Keratinocyte (primary cell): ENCODE measurements at regions not wholly inside any gene's neighbourhood (a gene's known extent, or its start where the extent isn't known, plus 50 kb on each side); places are given as distances from the start of the nearest gene placed in this dataset.

ENCODE experiments used
- DNase-seq: peaks from one replicate; pipeline ENCODE4 v3.0.0-alpha.2; 2011; ENCODE audit warnings: low read depth, missing footprints, low spot score
- FAIRE-seq: peaks from 2 replicates; lab custom pipeline; 2011; peaks lifted over from hg19 to GRCh38; lab: Jason Lieb, UNC
- H2AFZ ChIP-seq: 2 replicates; pipeline ENCODE4 v1.6.0; 2012; ENCODE audit warnings: low read length, control low read depth, inconsistent platforms; ENCODE audit not compliant: control insufficient read depth
- H3K27ac ChIP-seq: 2 replicates; pipeline ENCODE4 v1.5.1; 2011; ENCODE audit warnings: low read length; ENCODE audit not compliant: control insufficient read depth, insufficient read depth
- H3K27me3 ChIP-seq: 3 replicates; pipeline ENCODE4 v1.6.0; 2011; ENCODE audit warnings: low read length; ENCODE audit not compliant: control insufficient read depth, insufficient read depth; ENCODE audit errors: extremely low read depth
- H3K36me3 ChIP-seq, 2 experiments: 2 replicates in 1 of 2; 3 replicates in 1 of 2; pipeline ENCODE4 v1.5.1; 2011; ENCODE audit warnings: low read length in 2 of 2, mild to moderate bottlenecking in 1 of 2; ENCODE audit not compliant: control insufficient read depth in 2 of 2, insufficient read depth in 2 of 2; ENCODE audit errors: extremely low read depth in 1 of 2
- H3K4me1 ChIP-seq: 3 replicates; pipeline ENCODE4 v1.5.1; 2011; ENCODE audit warnings: low read length; ENCODE audit not compliant: control insufficient read depth, insufficient read depth; ENCODE audit errors: extremely low read depth
- H3K4me2 ChIP-seq: 3 replicates; pipeline ENCODE4 v1.6.0; 2011; ENCODE audit warnings: low read depth, low read length; ENCODE audit not compliant: control insufficient read depth, insufficient read depth; ENCODE audit errors: extremely low read depth
- H3K4me3 ChIP-seq, 3 experiments: fragments of 200-600 bp in 1 of 3; sonication (generic) in 1 of 3; 2 replicates in 2 of 3; 3 replicates in 1 of 3; pipeline ENCODE4 v1.5.1; 2011 to 2016; ENCODE audit warnings: low read length in 3 of 3, mild to moderate bottlenecking in 3 of 3, control low read depth in 2 of 3, inconsistent platforms in 1 of 3, low read depth in 1 of 3, mixed read lengths in 1 of 3, mixed run types in 1 of 3, moderate library complexity in 1 of 3; ENCODE audit not compliant: control insufficient read depth in 2 of 3, insufficient read depth in 2 of 3; ENCODE audit errors: extremely low read depth in 1 of 3
- H3K79me2 ChIP-seq: 2 replicates; pipeline ENCODE4 v1.6.0; 2012; ENCODE audit warnings: low read length; ENCODE audit not compliant: control insufficient read depth, insufficient read depth
- H3K9ac ChIP-seq: 3 replicates; pipeline ENCODE4 v1.6.0; 2011; ENCODE audit warnings: low read length; ENCODE audit not compliant: control insufficient read depth, insufficient read depth; ENCODE audit errors: extremely low read depth
- H3K9me1 ChIP-seq: 3 replicates; pipeline ENCODE4 v1.6.0; 2011; ENCODE audit warnings: low read length; ENCODE audit not compliant: control insufficient read depth, insufficient read depth; ENCODE audit errors: extremely low read depth
- H3K9me3 ChIP-seq: 2 replicates; pipeline ENCODE4 v1.5.1; 2012; ENCODE audit warnings: low read depth, low read length; ENCODE audit not compliant: control insufficient read depth
- H4K20me1 ChIP-seq: 3 replicates; pipeline ENCODE4 v1.6.0; 2011; ENCODE audit warnings: low read length; ENCODE audit not compliant: control insufficient read depth, insufficient read depth; ENCODE audit errors: extremely low read depth
- EZH2 ChIP-seq: IDR thresholded peaks from one replicate; pipeline ENCODE4 v1.6.1; 2012; ENCODE audit warnings: inconsistent platforms, mild to moderate bottlenecking, low read length, moderate library complexity
- dilution Hi-C: fragments of 300-500 bp; cut with MboI; formaldehyde crosslinking; loops from one replicate; pipeline ENCODE4 v1.7.0; 2020; ENCODE audit warnings: low sequenced_read_pairs; ENCODE audit not compliant: extremely low pct_ligation_motif_present
- TF ChIP-seq, protein P1 (sequence below), 3 experiments: IDR thresholded peaks in 1 of 3; conservative IDR thresholded peaks in 1 of 3; optimal IDR thresholded peaks in 1 of 3; 2 replicates in 2 of 3; 3 replicates in 1 of 3; pipeline versions ENCODE3 to v1.5.1; 2011; ENCODE audit warnings: low read length in 3 of 3, mild to moderate bottlenecking in 3 of 3, moderate library complexity in 2 of 3, control low read depth in 1 of 3, inconsistent platforms in 1 of 3; ENCODE audit not compliant: insufficient read depth in 2 of 3; ENCODE audit errors: extremely low read depth in 1 of 3

GRCh38 chr12:17296882-17297281 lies 690.9 kb upstream of the LMO3 start:
- dilution Hi-C loops: no loop called here
- no peaks in the 10 kb centered on the region for H3K27me3 ChIP-seq
- no peak overlapping the region for H3K9ac ChIP-seq
- no peak for TF ChIP-seq EZH2
- TF ChIP-seq, protein P1, sequence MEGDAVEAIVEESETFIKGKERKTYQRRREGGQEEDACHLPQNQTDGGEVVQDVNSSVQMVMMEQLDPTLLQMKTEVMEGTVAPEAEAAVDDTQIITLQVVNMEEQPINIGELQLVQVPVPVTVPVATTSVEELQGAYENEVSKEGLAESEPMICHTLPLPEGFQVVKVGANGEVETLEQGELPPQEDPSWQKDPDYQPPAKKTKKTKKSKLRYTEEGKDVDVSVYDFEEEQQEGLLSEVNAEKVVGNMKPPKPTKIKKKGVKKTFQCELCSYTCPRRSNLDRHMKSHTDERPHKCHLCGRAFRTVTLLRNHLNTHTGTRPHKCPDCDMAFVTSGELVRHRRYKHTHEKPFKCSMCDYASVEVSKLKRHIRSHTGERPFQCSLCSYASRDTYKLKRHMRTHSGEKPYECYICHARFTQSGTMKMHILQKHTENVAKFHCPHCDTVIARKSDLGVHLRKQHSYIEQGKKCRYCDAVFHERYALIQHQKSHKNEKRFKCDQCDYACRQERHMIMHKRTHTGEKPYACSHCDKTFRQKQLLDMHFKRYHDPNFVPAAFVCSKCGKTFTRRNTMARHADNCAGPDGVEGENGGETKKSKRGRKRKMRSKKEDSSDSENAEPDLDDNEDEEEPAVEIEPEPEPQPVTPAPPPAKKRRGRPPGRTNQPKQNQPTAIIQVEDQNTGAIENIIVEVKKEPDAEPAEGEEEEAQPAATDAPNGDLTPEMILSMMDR (optimal IDR thresholded peaks at IDR 0.05 in 1 of 3, IDR thresholded peaks at IDR 0.05 in 1 of 3, conservative IDR thresholded peaks at IDR 0.05 in 1 of 3; ENCODE audit: extremely low read depth in 1 of 3, insufficient read depth in 2 of 3, low read length in 3 of 3): no peak
- no peak for FAIRE-seq
- H2AFZ ChIP-seq: no peak overlapping the region
- H3K9me3 ChIP-seq: peaks cover 5% of the 10 kb centered on the region
- no peak for DNase-seq
- no peaks in the 10 kb centered on the region for H3K9me1 ChIP-seq
- H3K4me3 ChIP-seq: no peak overlapping the region
- H4K20me1 ChIP-seq: no peaks in the 10 kb centered on the region
- H3K36me3 ChIP-seq: no peaks in the 10 kb centered on the region
- no peaks in the 10 kb centered on the region for H3K79me2 ChIP-seq
- H3K4me1 ChIP-seq: no peaks in the 10 kb centered on the region
- no peak overlapping the region for H3K4me2 ChIP-seq
- no peak overlapping the region for H3K27ac ChIP-seq

DNA sequence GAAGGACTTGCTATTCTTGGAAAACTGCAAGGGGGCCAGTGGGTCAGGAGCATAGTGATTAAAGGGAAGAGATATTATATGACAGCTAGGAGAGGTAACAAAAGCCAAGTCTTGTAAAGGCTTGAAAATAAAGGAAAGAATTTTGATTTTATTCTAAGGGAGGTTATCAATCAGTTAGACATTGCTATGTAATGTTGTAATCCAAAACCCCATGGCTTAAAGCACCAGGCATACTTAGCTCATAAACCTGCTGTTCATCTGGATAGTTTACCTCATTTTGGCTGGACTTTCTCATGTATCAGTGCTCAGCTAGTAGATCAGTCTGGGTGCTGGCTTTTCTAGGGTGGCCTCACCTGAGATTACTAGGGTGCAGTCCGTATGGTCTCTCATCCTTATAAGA lies 680.9 kb upstream of the LMO3 start:
- no peak for FAIRE-seq
- TF ChIP-seq, protein P1 (optimal IDR thresholded peaks at IDR 0.05 in 1 of 3, IDR thresholded peaks at IDR 0.05 in 1 of 3, conservative IDR thresholded peaks at IDR 0.05 in 1 of 3; ENCODE audit: extremely low read depth in 1 of 3, insufficient read depth in 2 of 3, low read length in 3 of 3): no peak
- TF ChIP-seq EZH2: no peak
- no peaks in the 10 kb centered on the region for H4K20me1 ChIP-seq
- dilution Hi-C loops: no loop called here
- H3K9ac ChIP-seq: no peak overlapping the region
- no peaks in the 10 kb centered on the region for H3K9me3 ChIP-seq
- no peak for DNase-seq
- no peaks in the 10 kb centered on the region for H3K36me3 ChIP-seq
- no peak overlapping the region for H2AFZ ChIP-seq
- no peaks in the 10 kb centered on the region for H3K4me1 ChIP-seq
- H3K4me3 ChIP-seq: no peak overlapping the region
- no peaks in the 10 kb centered on the region for H3K79me2 ChIP-seq
- H3K27ac ChIP-seq: no peak overlapping the region
- H3K4me2 ChIP-seq: no peak overlapping the region
- no peaks in the 10 kb centered on the region for H3K9me1 ChIP-seq
- H3K27me3 ChIP-seq: no peaks in the 10 kb centered on the region
